NCI-H69 (cell line): ENCODE measurements at regions not wholly inside any gene's neighbourhood (a gene's known extent, or its start where the extent isn't known, plus 50 kb on each side); places are given as distances from the start of the nearest gene placed in this dataset.
"Not testable (repeated sequence)": the region's sequence is repeated elsewhere in the genome, so short reads cannot be mapped to it uniquely, and the experiment has no call there.

Experiments
- DNase-seq: peaks from one replicate; lab custom pipeline; 2025; lab: John Stamatoyannopoulos, UW

DNA sequence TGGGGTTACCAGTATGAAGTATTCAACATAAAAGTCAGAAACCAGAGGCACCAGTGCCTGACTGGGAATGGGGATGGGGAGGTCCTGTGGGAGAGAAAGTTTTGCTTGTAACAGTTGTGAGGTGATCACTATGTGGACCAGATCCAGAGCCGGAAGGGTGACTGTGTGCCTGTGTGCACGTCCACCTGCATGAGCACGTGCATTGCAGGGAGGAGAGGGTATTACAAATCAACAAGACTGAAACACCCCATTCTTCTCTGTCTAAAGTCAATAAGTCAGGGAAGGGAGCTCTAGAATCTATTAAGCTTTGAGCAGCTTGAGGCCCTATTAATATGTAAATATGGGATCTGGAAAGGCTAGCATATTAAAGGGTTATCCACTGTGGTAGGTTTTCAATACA lies 241.0 kb upstream of the ACVR2A start:
- DNase-seq = no peak

DNA sequence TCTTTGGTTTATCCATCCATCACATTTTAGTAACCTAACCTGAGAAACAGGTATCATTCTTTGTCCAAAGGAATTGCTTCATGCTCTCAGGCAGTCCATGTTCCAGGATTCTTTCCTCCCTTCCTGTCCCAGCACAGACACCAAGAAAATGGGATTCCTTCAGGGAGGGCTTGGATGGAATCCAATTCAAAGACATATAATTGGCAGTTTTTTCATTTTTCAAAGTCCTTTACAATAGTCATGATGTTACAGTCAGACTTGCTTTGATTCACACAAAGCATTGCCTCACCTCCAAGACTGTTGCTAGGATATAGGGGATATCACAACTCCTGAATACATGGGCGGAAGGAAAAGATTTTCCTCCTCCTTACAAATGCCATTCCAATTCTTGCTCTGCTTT lies 241.4 kb upstream of the ACVR2A start:
- DNase-seq = peak; percentile 5

- DNase-seq = no peak
Measured at GRCh38 chr2:147600646-147601045, 244.2 kb upstream of the ACVR2A start.

- no peak for DNase-seq
Measured at GRCh38 chr2:147600223-147600622, 244.6 kb upstream of the ACVR2A start.

- peak; percentile 8 for DNase-seq
Measured at GRCh38 chr2:147595200-147595599, 249.6 kb upstream of the ACVR2A start.

GRCh38 chr2:147594038-147594437 lies 250.8 kb upstream of the ACVR2A start:
- peak; percentile 23 for DNase-seq

DNA sequence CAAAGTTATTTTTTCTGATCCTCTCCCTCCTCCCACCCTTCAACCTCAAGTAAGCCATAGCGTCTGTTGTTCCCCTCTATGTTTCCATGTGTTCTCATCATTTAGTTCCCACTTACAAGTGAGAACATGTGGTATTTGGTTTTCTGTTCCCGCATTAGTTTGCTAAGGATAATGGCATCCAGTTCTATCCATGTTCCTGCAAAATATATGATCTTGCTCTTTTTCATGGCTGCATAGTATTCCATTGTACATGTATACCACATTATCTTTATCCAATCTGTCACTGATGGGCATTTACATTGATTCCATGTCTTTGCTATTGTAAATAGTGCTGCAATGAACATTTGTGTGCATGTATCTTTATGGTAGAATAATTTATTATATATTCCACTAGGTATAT lies 252.0 kb upstream of the ACVR2A start:
- not testable (repeated sequence) for DNase-seq

DNA sequence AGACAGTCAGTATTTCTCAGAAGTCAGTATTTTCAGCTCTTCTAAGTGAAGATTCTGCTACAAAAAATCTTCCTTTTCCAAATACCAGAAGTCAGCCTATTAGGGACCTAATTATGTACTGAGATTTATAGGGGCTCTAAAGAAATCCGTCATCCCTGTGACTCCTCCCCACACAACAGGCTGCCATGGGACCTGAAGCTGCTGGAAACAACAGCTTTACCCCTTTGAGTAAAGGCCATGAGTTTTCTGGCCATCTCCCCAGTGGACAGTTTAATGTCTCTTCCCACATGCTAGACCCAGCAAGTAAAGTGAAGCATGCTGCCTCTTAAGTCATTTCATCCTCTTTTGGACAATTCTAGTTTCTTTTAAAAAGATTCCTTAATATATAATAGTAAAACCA lies 255.7 kb upstream of the ACVR2A start:
- DNase-seq = no peak

GRCh38 chr2:147588191-147588590 lies 256.6 kb upstream of the ACVR2A start:
- DNase-seq = no peak

DNA sequence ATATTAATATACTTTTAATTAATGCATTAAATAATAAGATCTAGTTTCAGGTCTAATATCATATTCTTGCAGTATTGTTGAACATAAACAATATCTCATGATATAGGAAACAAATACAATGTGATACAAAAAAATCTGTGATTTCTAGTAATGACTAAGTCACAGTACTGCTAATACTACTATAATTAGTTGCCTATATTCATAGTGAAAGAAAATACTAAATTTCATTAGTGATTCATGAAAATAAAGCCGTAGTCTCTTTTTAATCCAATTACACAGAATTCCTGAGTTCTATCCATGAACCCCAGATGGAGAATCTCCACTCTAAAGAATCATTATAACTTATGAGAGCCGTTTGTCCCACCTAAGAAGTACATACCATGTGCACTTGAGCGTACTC lies 266.3 kb upstream of the ACVR2A start:
- DNase-seq = no peak

DNA sequence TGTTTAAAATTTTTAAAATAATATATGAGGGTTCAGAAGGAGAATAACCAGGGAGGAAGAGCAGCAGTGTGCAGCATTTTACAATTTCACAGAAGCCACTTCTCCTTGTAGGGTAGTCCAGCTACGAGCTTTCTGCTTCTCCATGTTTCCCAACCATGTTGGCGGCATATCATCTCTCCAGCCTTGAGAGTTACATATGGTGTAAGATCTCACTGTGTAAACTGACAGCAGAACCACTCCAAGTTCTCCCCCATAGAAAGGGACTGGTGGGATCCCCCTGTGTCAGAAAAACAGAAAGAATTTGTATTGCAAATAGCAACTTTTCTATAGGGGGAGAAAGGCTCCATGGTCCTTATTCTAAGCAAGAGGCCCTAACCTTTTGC lies 266.8 kb upstream of the ACVR2A start:
- DNase-seq = no peak

DNA sequence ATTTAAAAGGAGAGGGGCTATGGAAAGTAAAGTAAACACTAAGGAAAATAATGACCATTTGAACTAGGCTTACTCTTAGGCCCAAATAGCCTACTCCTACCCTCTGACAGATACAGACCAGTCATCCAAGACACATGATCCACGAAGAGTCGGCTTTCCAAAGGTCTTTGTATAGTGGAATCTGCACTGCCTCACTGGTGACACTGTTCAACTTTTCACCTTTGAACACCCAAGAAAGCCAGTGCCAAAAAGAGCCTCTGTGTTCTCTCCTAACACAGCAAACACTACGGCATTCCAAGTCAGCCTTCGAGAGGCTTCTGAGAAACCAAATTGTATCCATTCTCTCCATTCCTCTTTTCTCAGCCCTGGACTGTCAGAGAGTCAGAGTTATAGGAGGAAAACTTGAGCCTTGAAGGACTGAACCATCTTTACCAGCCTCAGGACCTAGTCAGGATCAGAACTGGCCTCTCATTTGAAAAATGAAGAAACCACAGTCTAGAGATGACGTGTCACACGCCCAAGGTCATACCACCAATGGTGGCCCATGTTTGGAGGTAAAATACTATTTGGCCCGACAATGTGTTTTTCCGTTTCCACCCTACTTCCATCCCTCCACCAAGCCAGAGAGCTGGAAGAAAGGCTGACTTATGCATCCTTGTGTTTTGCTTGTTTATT lies 267.4 kb upstream of the ACVR2A start:
- DNase-seq = no peak

DNA sequence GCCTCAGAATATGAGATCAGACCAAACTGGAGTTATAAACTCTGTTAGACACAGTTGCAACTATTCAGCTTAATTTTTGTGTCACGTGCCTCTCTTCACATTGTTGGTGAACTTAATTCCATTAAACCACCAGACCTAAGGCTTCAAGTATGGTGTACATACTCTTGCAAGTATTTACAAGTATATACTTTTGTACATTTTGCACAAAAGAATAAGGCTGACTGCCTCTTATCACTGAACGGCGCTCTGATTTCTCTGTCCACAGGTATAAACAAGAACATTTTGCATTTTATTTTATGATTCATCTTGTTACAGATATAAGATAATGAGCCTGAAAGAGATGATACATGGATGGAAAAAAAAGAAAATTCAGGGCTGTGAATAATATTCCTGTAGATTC lies 269.7 kb upstream of the ACVR2A start:
- no peak for DNase-seq

DNA sequence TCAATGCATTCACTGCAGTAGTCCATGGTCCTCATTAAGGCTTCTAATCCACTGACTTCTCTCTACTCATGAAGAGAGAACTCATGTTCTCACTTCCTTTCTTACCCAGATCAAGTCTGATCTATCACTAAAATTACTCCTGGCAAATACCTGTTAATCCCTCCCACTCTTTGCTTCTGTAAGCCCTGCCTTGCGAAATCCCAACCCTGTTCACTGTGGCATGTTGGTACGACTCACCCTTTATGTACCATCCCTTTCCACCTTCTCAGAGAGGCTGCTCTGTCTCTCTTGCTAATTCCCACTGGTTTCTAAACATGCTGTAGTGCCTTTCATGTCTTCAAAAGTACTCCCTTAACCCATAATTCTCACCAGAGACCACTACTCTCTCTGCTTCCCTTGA lies 272.2 kb upstream of the ACVR2A start:
- DNase-seq = no peak

DNA sequence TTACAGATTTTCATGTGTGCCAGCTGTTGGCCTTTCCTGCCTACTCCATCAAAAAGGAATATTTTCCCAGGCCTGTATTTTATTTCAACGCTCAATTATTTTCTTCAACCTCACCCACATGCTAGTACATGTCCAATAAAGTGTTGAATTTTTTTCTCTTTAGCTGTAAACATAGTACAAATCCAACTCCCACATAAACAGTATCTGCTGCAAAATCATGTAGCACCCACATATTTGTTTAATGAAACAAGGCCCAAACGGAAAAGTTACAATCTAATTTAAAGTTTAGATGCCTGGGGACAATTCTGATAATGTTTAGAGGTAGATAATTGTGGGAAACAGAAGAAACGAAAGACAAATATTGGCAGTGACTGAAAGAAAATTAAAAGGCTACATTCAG lies 275.4 kb upstream of the ACVR2A start:
- DNase-seq = no peak

- no peak for DNase-seq
Measured at GRCh38 chr2:147568109-147568508, 276.7 kb upstream of the ACVR2A start.

DNA sequence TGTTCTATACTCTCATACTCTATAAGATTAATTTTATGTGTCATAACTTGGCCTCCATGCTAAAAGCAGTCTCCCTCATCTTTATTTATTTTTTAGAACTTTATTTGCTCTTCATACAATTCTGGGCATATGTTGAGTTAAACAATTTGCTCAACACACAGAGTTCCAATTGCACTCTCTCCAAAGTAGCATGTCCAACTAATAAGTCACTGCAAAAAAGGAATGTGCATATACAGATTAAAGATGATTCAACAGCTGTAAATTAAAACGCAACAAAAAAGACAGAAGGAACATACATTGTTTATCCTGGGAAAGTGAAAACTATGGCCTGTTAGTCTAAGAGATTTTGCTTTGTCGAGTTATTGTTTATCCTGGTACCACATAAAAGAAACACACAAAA lies 277.7 kb upstream of the ACVR2A start:
- no peak for DNase-seq

GRCh38 chr2:147560810-147561535 lies 283.9 kb upstream of the ACVR2A start:
- no peak for DNase-seq

GRCh38 chr2:147559070-147559725 lies 285.6 kb upstream of the ACVR2A start:
- no peak for DNase-seq

DNA sequence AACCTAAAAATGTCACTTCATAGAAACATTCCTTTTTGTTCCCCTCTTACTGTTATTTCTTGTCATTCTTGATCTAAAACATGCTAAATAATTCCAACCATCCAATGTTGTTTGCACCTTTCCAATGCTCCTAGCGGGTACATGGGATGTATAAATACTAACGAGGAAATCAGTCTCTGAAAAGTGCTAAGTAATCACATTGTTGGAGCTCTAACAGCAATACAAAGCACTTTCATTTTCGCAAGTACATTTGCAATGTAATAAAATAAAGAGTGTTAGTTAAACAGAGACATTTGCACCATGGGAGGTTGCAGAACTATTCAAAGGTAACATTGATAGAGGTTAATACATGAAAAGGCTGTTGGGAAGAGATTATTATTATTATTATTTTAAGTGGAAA lies 286.2 kb upstream of the ACVR2A start:
- no peak for DNase-seq

DNA sequence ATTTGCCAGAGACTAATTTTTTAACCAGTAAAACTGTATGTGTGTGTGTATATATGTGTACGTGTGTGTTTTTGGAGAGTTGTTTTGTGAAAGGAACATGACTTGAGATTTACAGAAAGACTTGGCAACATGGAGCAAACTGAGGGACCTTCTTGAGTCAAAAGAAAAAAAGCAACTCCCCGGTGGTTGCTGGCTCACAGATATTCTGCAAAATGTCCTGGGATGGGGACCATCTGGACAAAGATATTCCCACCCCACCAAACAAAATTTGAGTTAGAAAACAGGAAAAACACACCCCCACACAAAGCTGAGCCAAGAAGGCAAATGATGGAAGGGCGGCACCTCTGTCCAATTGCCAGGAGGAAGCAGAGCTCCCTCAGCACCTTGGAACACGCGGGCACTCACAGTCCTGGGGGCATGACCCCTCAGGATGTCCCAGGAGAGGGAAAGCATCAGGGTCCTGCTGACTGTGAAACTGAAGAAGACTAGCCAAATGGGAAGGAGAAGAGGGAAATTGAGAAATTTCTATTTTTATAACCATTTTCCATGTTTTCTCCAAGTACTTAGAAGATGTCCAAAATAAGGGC lies 290.2 kb upstream of the ACVR2A start:
- DNase-seq = no peak

GRCh38 chr2:147553775-147554271 lies 291.0 kb upstream of the ACVR2A start:
- no peak for DNase-seq
